HEK293 (cell line): ENCODE measurements at regions not wholly inside any gene's neighbourhood (a gene's known extent, or its start where the extent isn't known, plus 50 kb on each side); places are given as distances from the start of the nearest gene placed in this dataset.

Source experiments
- CTCF ChIA-PET: fragments of 350-600 bp; formaldehyde crosslinking; extraction: SDS; loops from one replicate; lab custom pipeline; 2021; ENCODE audit warnings: antibody characterized with exemption; lab: Yijun Ruan, JAX
- POLR2A ChIA-PET: fragments of 300-600 bp; formaldehyde crosslinking; extraction: SDS; loops from one replicate; lab custom pipeline; 2020; ENCODE audit warnings: antibody characterized with exemption, inconsistent platforms; lab: Yijun Ruan, JAX
- H3K27ac ChIP-seq: fragments of 200-500 bp; sonication (Bioruptor generic); 2 replicates; pipeline ENCODE4 v1.5.1; 2014; ENCODE audit warnings: low read depth, low read length, control low read depth, inconsistent platforms; ENCODE audit errors: extremely low read depth
- H3K36me3 ChIP-seq, 2 experiments: fragments of 200-500 bp in 1 of 2; sonication (Bioruptor generic) in 1 of 2; 1 replicate in 1 of 2; 2 replicates in 1 of 2; pipeline ENCODE4 v1.5.1; 2014 to 2017; ENCODE audit warnings: inconsistent platforms in 2 of 2, low read length in 2 of 2; ENCODE audit not compliant: control insufficient read depth in 2 of 2, insufficient read depth in 1 of 2
- H3K4me1 ChIP-seq: fragments of 200-500 bp; sonication (Bioruptor generic); 2 replicates; pipeline ENCODE4 v1.5.1; 2014; ENCODE audit warnings: mild to moderate bottlenecking, low read length, inconsistent platforms; ENCODE audit not compliant: control insufficient read depth, insufficient read depth
- H3K4me3 ChIP-seq: 2 replicates; pipeline ENCODE4 v1.5.1; 2011; ENCODE audit warnings: low read depth, mild to moderate bottlenecking, control low read depth, low read length, moderate library complexity
- H3K9me3 ChIP-seq: fragments of 200-500 bp; sonication (Bioruptor generic); 2 replicates; pipeline ENCODE4 v1.5.1; 2014; ENCODE audit warnings: low read depth, low read length, inconsistent platforms; ENCODE audit not compliant: control insufficient read depth, insufficient read depth
- CTCF ChIP-seq: fragments of 450-650 bp; formaldehyde crosslinking; IDR thresholded peaks from 2 replicates; pipeline ENCODE4 v1.5.1; 2016; ENCODE audit warnings: missing biosample characterization, missing genetic modification characterization
- KLF16 ChIP-seq: fragments of 450-650 bp; formaldehyde crosslinking; IDR thresholded peaks from 2 replicates; pipeline ENCODE4 v1.5.1; 2017; ENCODE audit warnings: missing biosample characterization, missing genetic modification characterization
- KLF7 ChIP-seq: fragments of 450-650 bp; formaldehyde crosslinking; IDR thresholded peaks from 2 replicates; pipeline ENCODE4 v1.5.1; 2016; ENCODE audit warnings: missing biosample characterization, missing genetic modification characterization, borderline replicate concordance
- PRDM6 ChIP-seq: fragments of 450-650 bp; formaldehyde crosslinking; IDR thresholded peaks from 2 replicates; pipeline ENCODE4 v1.5.1; 2017; ENCODE audit warnings: missing biosample characterization, missing genetic modification characterization
- REPIN1 ChIP-seq: fragments of 450-650 bp; formaldehyde crosslinking; IDR thresholded peaks from 2 replicates; pipeline ENCODE4 v1.5.1; 2017; ENCODE audit warnings: missing biosample characterization, missing genetic modification characterization, low read depth
- SCRT2 ChIP-seq: fragments of 450-650 bp; formaldehyde crosslinking; IDR thresholded peaks from 2 replicates; pipeline ENCODE4 v1.5.1; 2016; ENCODE audit warnings: missing biosample characterization, missing genetic modification characterization
- TSHZ1 ChIP-seq: fragments of 450-650 bp; formaldehyde crosslinking; IDR thresholded peaks from 2 replicates; pipeline ENCODE4 v1.5.1; 2016; ENCODE audit warnings: missing biosample characterization, missing genetic modification characterization, borderline replicate concordance
- YY1 ChIP-seq: fragments of 450-650 bp; formaldehyde crosslinking; IDR thresholded peaks from 2 replicates; pipeline ENCODE4 v1.5.1; 2018; ENCODE audit warnings: missing biosample characterization, missing genetic modification characterization
- ZBTB44 ChIP-seq: fragments of 450-650 bp; IDR thresholded peaks from 2 replicates; pipeline ENCODE4 v1.5.1; 2018; ENCODE audit warnings: missing biosample characterization, mild to moderate bottlenecking, missing genetic modification characterization
- ZNF112 ChIP-seq: fragments of 450-650 bp; formaldehyde crosslinking; IDR thresholded peaks from 2 replicates; pipeline ENCODE4 v1.5.0; 2017; ENCODE audit warnings: missing biosample characterization, missing genetic modification characterization
- ZNF341 ChIP-seq: fragments of 450-650 bp; formaldehyde crosslinking; IDR thresholded peaks from 2 replicates; pipeline ENCODE4; 2016; ENCODE audit warnings: low read depth, missing biosample characterization, missing genetic modification characterization
- ZNF362 ChIP-seq: fragments of 450-650 bp; formaldehyde crosslinking; IDR thresholded peaks from 2 replicates; pipeline ENCODE4 v1.5.1; 2016; ENCODE audit warnings: missing biosample characterization, missing genetic modification characterization
- ZNF398 ChIP-seq: fragments of 450-650 bp; formaldehyde crosslinking; IDR thresholded peaks from 2 replicates; pipeline ENCODE4 v1.5.1; 2017; ENCODE audit warnings: missing biosample characterization, missing genetic modification characterization
- ZNF658 ChIP-seq: fragments of 450-650 bp; formaldehyde crosslinking; IDR thresholded peaks from 2 replicates; pipeline ENCODE4; 2016; ENCODE audit warnings: missing biosample characterization, missing genetic modification characterization
- ZSCAN23 ChIP-seq: fragments of 450-650 bp; formaldehyde crosslinking; IDR thresholded peaks from 2 replicates; pipeline ENCODE4 v1.5.1; 2016; ENCODE audit warnings: missing biosample characterization, missing genetic modification characterization

- POLR2A ChIA-PET, result no interaction called here
- H3K36me3 ChIP-seq, result no peaks in the 10 kb centered on the region
- no peak overlapping the region for H3K4me3 ChIP-seq
- no peak overlapping the region for H3K27ac ChIP-seq
- no peaks in the 10 kb centered on the region for H3K9me3 ChIP-seq
- CTCF ChIA-PET, result no interaction called here
- H3K4me1 ChIP-seq, result no peaks in the 10 kb centered on the region
- TF ChIP-seq PRDM6 (no peak), ZNF362 (tag by site-specific recombination) (no peak), ZNF341 (tag by site-specific recombination) (no peak), TSHZ1 (tag by site-specific recombination) (no peak), ZBTB44 (tag by site-specific recombination) (no peak), KLF7 (no peak), ZNF112 (tag by site-specific recombination) (no peak), ZSCAN23 (tag by site-specific recombination) (no peak), YY1 (no peak), CTCF (tag by site-specific recombination) (no peak), SCRT2 (no peak), REPIN1 (tag by site-specific recombination) (no peak), ZNF398 (no peak), ZNF658 (tag by site-specific recombination) (no peak), KLF16 (tag by site-specific recombination) (no peak)
These were observed 341.2 kb downstream of the AEBP2 start for GRCh38 chr12:19780460-19780859.
